ENCODE measurements at regions not wholly inside any gene's neighbourhood (a gene's known extent, or its start where the extent isn't known, plus 50 kb on each side); places are given as distances from the start of the nearest gene placed in this dataset.

GRCh38 chr6:25133568-25133967 lies 145.6 kb upstream of the CARMIL1 start:
- TF ChIP-seq, protein P1, sequence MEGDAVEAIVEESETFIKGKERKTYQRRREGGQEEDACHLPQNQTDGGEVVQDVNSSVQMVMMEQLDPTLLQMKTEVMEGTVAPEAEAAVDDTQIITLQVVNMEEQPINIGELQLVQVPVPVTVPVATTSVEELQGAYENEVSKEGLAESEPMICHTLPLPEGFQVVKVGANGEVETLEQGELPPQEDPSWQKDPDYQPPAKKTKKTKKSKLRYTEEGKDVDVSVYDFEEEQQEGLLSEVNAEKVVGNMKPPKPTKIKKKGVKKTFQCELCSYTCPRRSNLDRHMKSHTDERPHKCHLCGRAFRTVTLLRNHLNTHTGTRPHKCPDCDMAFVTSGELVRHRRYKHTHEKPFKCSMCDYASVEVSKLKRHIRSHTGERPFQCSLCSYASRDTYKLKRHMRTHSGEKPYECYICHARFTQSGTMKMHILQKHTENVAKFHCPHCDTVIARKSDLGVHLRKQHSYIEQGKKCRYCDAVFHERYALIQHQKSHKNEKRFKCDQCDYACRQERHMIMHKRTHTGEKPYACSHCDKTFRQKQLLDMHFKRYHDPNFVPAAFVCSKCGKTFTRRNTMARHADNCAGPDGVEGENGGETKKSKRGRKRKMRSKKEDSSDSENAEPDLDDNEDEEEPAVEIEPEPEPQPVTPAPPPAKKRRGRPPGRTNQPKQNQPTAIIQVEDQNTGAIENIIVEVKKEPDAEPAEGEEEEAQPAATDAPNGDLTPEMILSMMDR (IDR thresholded peaks at IDR 0.05): no peak
- no peak for TF ChIP-seq EZH2 (IDR thresholded peaks at IDR 0.05; ENCODE audit: borderline replicate concordance, insufficient read depth, low read depth, low read length, poor library complexity, severe bottlenecking)
